ENCODE measurements at regions not wholly inside any gene's neighbourhood (a gene's known extent, or its start where the extent isn't known, plus 50 kb on each side); places are given as distances from the start of the nearest gene placed in this dataset.

- TF ChIP-seq GTF2F1 (IDR thresholded peaks at IDR 0.05; ENCODE audit: borderline replicate concordance, low read depth, low read length) = no peak
- no peak for TF ChIP-seq RFX5 (IDR thresholded peaks at IDR 0.05; ENCODE audit: borderline replicate concordance, low read depth, low read length)
- no peak for TF ChIP-seq POLR2A (IDR thresholded peaks at IDR 0.05; ENCODE audit: control extremely low read depth in 1 of 2, low read depth in 2 of 2, low read length in 2 of 2)
- TF ChIP-seq CTCF (IDR thresholded peaks at IDR 0.05; ENCODE audit: control extremely low read depth in 1 of 3, insufficient read depth in 1 of 3, low read depth in 1 of 3, low read length in 3 of 3) = no peak
- TF ChIP-seq ATF3 (IDR thresholded peaks at IDR 0.05; ENCODE audit: insufficient read depth, low read depth, low read length) = no peak
- no peak for TF ChIP-seq TEAD4 (IDR thresholded peaks at IDR 0.05; ENCODE audit: low read depth, low read length)
- no peak for TF ChIP-seq JUN (IDR thresholded peaks at IDR 0.05; ENCODE audit: low read depth, low read length)
- TF ChIP-seq MAFK (IDR thresholded peaks at IDR 0.05; ENCODE audit: low read depth, low read length) = no peak
- no peak for TF ChIP-seq CHD1 (IDR thresholded peaks at IDR 0.05; ENCODE audit: low read depth, low read length)
- no peak for TF ChIP-seq POU5F1 (IDR thresholded peaks at IDR 0.05; ENCODE audit: low read depth, low read length)
- TF ChIP-seq SIN3A (conservative IDR thresholded peaks at IDR 0.05 in 1 of 2, IDR thresholded peaks at IDR 0.05 in 1 of 2; ENCODE audit: low read depth in 1 of 2, low read length in 2 of 2) = no peak
Observed at GRCh38 chr16:66035096-66035495, 331.4 kb upstream of the CDH5 start.

Measured in H1 (cell line).